ENCODE measurements at regions not wholly inside any gene's neighbourhood (a gene's known extent, or its start where the extent isn't known, plus 50 kb on each side); places are given as distances from the start of the nearest gene placed in this dataset.
A peak's percentile ranks its signal among the peaks of the same experiment; 100 is the strongest.

- DNase-seq (ENCODE audit: low spot score) (peak; percentile 90), ATAC-seq (peak; percentile 83)
- intact Hi-C loops (cut with DNase I), result no loop called here
Measured at GRCh38 chr2:64859312-64860212, 129.6 kb upstream of the SLC1A4 start.

GRCh38 chr2:64860276-64860885, 128.8 kb upstream of the SLC1A4 start:
- intact Hi-C loops (cut with DNase I), result no loop called here
- DNase-seq (ENCODE audit: low spot score), result no peak

GRCh38 chr2:64860936-64861335, 128.3 kb upstream of the SLC1A4 start:
- DNase-seq (ENCODE audit: low spot score) (no peak), ATAC-seq (no peak)
- intact Hi-C loops (cut with DNase I), result no loop called here

More at GRCh38 chr2:64860276-64860885, 128.8 kb upstream of the SLC1A4 start:
- no peak for ATAC-seq

GRCh38 chr2:64861452-64862397, 127.5 kb upstream of the SLC1A4 start:
- intact Hi-C loops (cut with DNase I), result no loop called here
- DNase-seq (ENCODE audit: low spot score) (no peak), ATAC-seq (no peak)

GRCh38 chr2:64862623-64863022, 126.6 kb upstream of the SLC1A4 start:
- intact Hi-C loops (cut with DNase I), result no loop called here
- DNase-seq (ENCODE audit: low spot score) (no peak), ATAC-seq (no peak)

- ATAC-seq, result no peak
- no peak for DNase-seq (ENCODE audit: low spot score)
- intact Hi-C loops (cut with DNase I), result no loop called here
Measured at GRCh38 chr2:64863097-64863820, 125.9 kb upstream of the SLC1A4 start.

- peak; percentile 76 for ATAC-seq
- intact Hi-C loops (cut with DNase I), result loop anchor here (5.0 kb wide), 2 partner anchors 218 to 263 kb away; no protein-coding TSS in a partner anchor
- DNase-seq (ENCODE audit: low spot score), result peak; percentile 74
Measured at GRCh38 chr2:64865073-64865830, 123.9 kb upstream of the SLC1A4 start.

GRCh38 chr2:64865831-64866345, 123.3 kb upstream of the SLC1A4 start:
- ATAC-seq, result no peak
- DNase-seq (ENCODE audit: low spot score), result no peak
- intact Hi-C loops (cut with DNase I), result loop anchor here (5.0 kb wide), 2 partner anchors 219 to 264 kb away; no protein-coding TSS in a partner anchor

GRCh38 chr2:64866797-64867196, 122.4 kb upstream of the SLC1A4 start:
- intact Hi-C loops (cut with DNase I), result loop anchor here (5.0 kb wide), 2 partner anchors 219 to 264 kb away; no protein-coding TSS in a partner anchor
- DNase-seq (ENCODE audit: low spot score), result peak; percentile 90
- peak; percentile 88 for ATAC-seq

- intact Hi-C loops (cut with DNase I), result loop anchor here (5.0 kb wide), 2 partner anchors 220 to 265 kb away; no protein-coding TSS in a partner anchor
- no peak for DNase-seq (ENCODE audit: low spot score)
- ATAC-seq, result no peak
Measured at GRCh38 chr2:64867253-64867996, 121.8 kb upstream of the SLC1A4 start.

GRCh38 chr2:64869126-64869525, 120.1 kb upstream of the SLC1A4 start:
- intact Hi-C loops (cut with DNase I), result loop anchor here (5.0 kb wide), 2 partner anchors 222 to 267 kb away; no protein-coding TSS in a partner anchor
- ATAC-seq, result no peak
- DNase-seq (ENCODE audit: low spot score), result no peak

- intact Hi-C loops (cut with DNase I), result loop anchor here (5.0 kb wide), 1 partner anchor 281 kb away; no protein-coding TSS in a partner anchor
- DNase-seq (ENCODE audit: low spot score), result peak; percentile 88
- peak; percentile 89 for ATAC-seq
Measured at GRCh38 chr2:64873472-64873924, 115.7 kb upstream of the SLC1A4 start.

- DNase-seq (ENCODE audit: low spot score), result no peak
- no peak for ATAC-seq
- intact Hi-C loops (cut with DNase I), result loop anchor here (5.0 kb wide), 1 partner anchor 282 kb away; no protein-coding TSS in a partner anchor
Measured at GRCh38 chr2:64874593-64874992, 114.6 kb upstream of the SLC1A4 start.

GRCh38 chr2:64875368-64875767, 113.8 kb upstream of the SLC1A4 start:
- DNase-seq (ENCODE audit: low spot score) (no peak), ATAC-seq (no peak)
- intact Hi-C loops (cut with DNase I), result no loop called here

- ATAC-seq (peak; percentile 39), DNase-seq (ENCODE audit: low spot score) (no peak)
- intact Hi-C loops (cut with DNase I), result no loop called here
Measured at GRCh38 chr2:64876137-64876647, 113.0 kb upstream of the SLC1A4 start.

GRCh38 chr2:64879745-64880144, 109.5 kb upstream of the SLC1A4 start:
- DNase-seq (ENCODE audit: low spot score), result no peak
- no peak for ATAC-seq
- intact Hi-C loops (cut with DNase I), result no loop called here
